K562 (cell line): ENCODE measurements at regions not wholly inside any gene's neighbourhood (a gene's known extent, or its start where the extent isn't known, plus 50 kb on each side); places are given as distances from the start of the nearest gene placed in this dataset.
"Not testable (repeated sequence)": the region's sequence is repeated elsewhere in the genome, so short reads cannot be mapped to it uniquely, and the experiment has no call there.

Source experiments
- ATAC-seq: fragments of 200-7000 bp; cut with Tn5 transposase; 3 replicates; pipeline ENCODE4 v1.9.1; 2020; ENCODE audit warnings: moderate library complexity
- BruUV-seq: library from RNA; stranded (reverse); fragments of 400-500 nt; replicated peaks from 2 replicates; lab custom pipeline; 2021; lab: Mats Ljungman, UMichigan
- CTCF ChIA-PET: fragments of 300-600 bp; formaldehyde crosslinking; extraction: SDS; loops from one replicate; lab custom pipeline; 2021; ENCODE audit warnings: low intra/inter-chr PET ratio; lab: Yijun Ruan, JAX
- POLR2A ChIA-PET: fragments of 300-600, 350-650 bp; sonication (Branson Sonifier 250); formaldehyde crosslinking; extraction: SDS; loops from one replicate; lab custom pipeline; 2021; ENCODE audit warnings: antibody characterized with exemption, inconsistent platforms; lab: Yijun Ruan, JAX
- DNase-seq, 4 experiments: peaks; one replicate each; pipeline versions ENCODE4 v3.0.0 to v3.0.0-alpha.2; 2011 to 2018; ENCODE audit warnings: low spot score in 3 of 4, mixed read lengths in 3 of 4; ENCODE audit errors: extremely low read depth in 1 of 4
- FAIRE-seq: peaks from 2 replicates; lab custom pipeline; 2011; peaks lifted over from hg19 to GRCh38; lab: Jason Lieb, UNC
- H2AFZ ChIP-seq: 2 replicates; pipeline ENCODE4 v1.6.0; 2011; ENCODE audit warnings: low read depth, low read length, control low read depth, inconsistent platforms
- H3K27ac ChIP-seq: fragments of 200-600 bp; 3 replicates; pipeline ENCODE4 v1.8.0; 2011; ENCODE audit warnings: low read depth, mild to moderate bottlenecking, control low read depth, inconsistent platforms, low read length, moderate library complexity, mixed read lengths; ENCODE audit errors: extremely low read depth
- H3K27me3 ChIP-seq, 2 experiments: fragments of 300-600 bp in 1 of 2; 2 replicates in 1 of 2; 3 replicates in 1 of 2; pipeline versions ENCODE4 v1.6.0 to v1.8.0; 2011; ENCODE audit warnings: inconsistent platforms in 2 of 2, low read length in 2 of 2, mild to moderate bottlenecking in 1 of 2, mixed read lengths in 1 of 2, moderate library complexity in 1 of 2; ENCODE audit not compliant: control insufficient read depth in 2 of 2, insufficient read depth in 2 of 2
- H3K36me3 ChIP-seq: fragments of 300-600 bp; 3 replicates; pipeline ENCODE4 v1.8.0; 2011; ENCODE audit warnings: mild to moderate bottlenecking, low read length, inconsistent platforms; ENCODE audit not compliant: control insufficient read depth, insufficient read depth
- H3K4me1 ChIP-seq, 2 experiments: fragments of 200-600 bp in 1 of 2; replicated peaks in 1 of 2; 2 replicates in 1 of 2; 3 replicates in 1 of 2; pipeline versions ENCODE4 v1.5.1 to v1.8.0; 2011; ENCODE audit warnings: inconsistent platforms in 2 of 2, low read length in 2 of 2, mild to moderate bottlenecking in 1 of 2, mixed read lengths in 1 of 2, moderate library complexity in 1 of 2; ENCODE audit not compliant: control insufficient read depth in 2 of 2, insufficient read depth in 2 of 2
- H3K4me2 ChIP-seq: 2 replicates; pipeline ENCODE4 v1.6.1; 2011; ENCODE audit warnings: low read length, control low read depth, inconsistent platforms, mixed read lengths; ENCODE audit not compliant: insufficient read depth
- H3K4me3 ChIP-seq: fragments of 200-600 bp; sonication (generic), shearing (Covaris generic); 2 replicates; pipeline ENCODE4 v1.5.1; 2016; ENCODE audit warnings: control low read depth, inconsistent platforms
- H3K79me2 ChIP-seq: fragments of 200-600 bp; 3 replicates; pipeline ENCODE4 v1.8.0; 2011; ENCODE audit warnings: low read length, inconsistent platforms; ENCODE audit not compliant: control insufficient read depth, insufficient read depth
- H3K9ac ChIP-seq, 2 experiments: 2 replicates each; pipeline versions ENCODE4 v1.6.0 to v1.6.1; 2011; ENCODE audit warnings: low read depth in 2 of 2, low read length in 2 of 2, control low read depth in 1 of 2, inconsistent platforms in 1 of 2, mild to moderate bottlenecking in 1 of 2, mixed read lengths in 1 of 2; ENCODE audit not compliant: insufficient read depth in 1 of 2
- H3K9me1 ChIP-seq: one replicate; pipeline ENCODE4 v1.6.0; 2011; ENCODE audit warnings: inconsistent platforms, mild to moderate bottlenecking, low read length, moderate library complexity; ENCODE audit not compliant: control insufficient read depth, insufficient read depth
- H3K9me3 ChIP-seq: replicated peaks from 2 replicates; pipeline ENCODE4 v1.5.1; 2011; ENCODE audit warnings: low read depth, low read length, inconsistent platforms; ENCODE audit not compliant: control insufficient read depth, insufficient read depth
- H4K20me1 ChIP-seq: replicated peaks from 2 replicates; pipeline ENCODE4 v1.6.1; 2011; ENCODE audit warnings: low read length, inconsistent platforms, mixed read lengths; ENCODE audit not compliant: control insufficient read depth, insufficient read depth
- CBFA2T3 ChIP-seq: fragments of 450-650 bp; IDR thresholded peaks from 2 replicates; pipeline ENCODE4 v1.6.1; 2017
- ESRRB ChIP-seq: fragments of 250-450 bp; sonication (Bioruptor Pico); IDR thresholded peaks from 2 replicates; pipeline ENCODE4 v1.5.0; 2020; ENCODE audit warnings: mild to moderate bottlenecking, moderate library complexity, borderline replicate concordance
- ETV1 ChIP-seq: fragments of 450-650 bp; conservative IDR thresholded peaks from 2 replicates; pipeline ENCODE4 v1.6.1; 2016; ENCODE audit warnings: missing genetic modification characterization, control low read depth, low read depth, missing compliant biosample characterization
- HLTF ChIP-seq: fragments of 450-650 bp; IDR thresholded peaks from 2 replicates; pipeline ENCODE4 v1.6.1; 2016
- NUFIP1 ChIP-seq: fragments of 450-650 bp; IDR thresholded peaks from 2 replicates; pipeline ENCODE4 v1.6.1; 2018; ENCODE audit not compliant: partially characterized antibody
- RAD51 ChIP-seq: fragments of 450-650 bp; IDR thresholded peaks from 2 replicates; pipeline ENCODE4 v1.7.1; 2016; ENCODE audit warnings: low read depth, mild to moderate bottlenecking, borderline replicate concordance
- SAFB2 ChIP-seq: fragments of 200-400 bp; formaldehyde crosslinking; IDR thresholded peaks from 2 replicates; pipeline ENCODE4 v1.6.1; 2018; ENCODE audit warnings: borderline replicate concordance, low read length, low read depth, moderate library complexity; ENCODE audit not compliant: severe bottlenecking
- SREBF2 ChIP-seq: sonication (generic); formaldehyde crosslinking; IDR thresholded peaks from 2 replicates; pipeline ENCODE4 v1.4.0; 2020; ENCODE audit warnings: mild to moderate bottlenecking, missing genetic modification reagents
- TAL1 ChIP-seq: fragments of 450-650 bp; IDR thresholded peaks from 2 replicates; pipeline ENCODE4 v1.6.1; 2016; ENCODE audit warnings: mild to moderate bottlenecking
- TGIF2 ChIP-seq: sonication (generic); formaldehyde crosslinking; IDR thresholded peaks from 2 replicates; pipeline ENCODE4 v1.8.1; 2022; ENCODE audit warnings: mild to moderate bottlenecking, missing genetic modification reagents, moderate library complexity
- TOE1 ChIP-seq, 2 experiments: fragments of 450-650 bp in 1 of 2; sonication (generic) in 1 of 2; formaldehyde crosslinking in 1 of 2; IDR thresholded peaks; 2 replicates each; pipeline versions ENCODE4 v1.7.1 to v1.8.0; 2016 to 2022; ENCODE audit warnings: borderline replicate concordance in 2 of 2, mild to moderate bottlenecking in 2 of 2, antibody characterized with exemption in 1 of 2, inconsistent platforms in 1 of 2, low read depth in 1 of 2, missing genetic modification reagents in 1 of 2, moderate library complexity in 1 of 2
- ZNF134 ChIP-seq: fragments of 250-450 bp; sonication (Bioruptor Pico); conservative IDR thresholded peaks from 2 replicates; pipeline ENCODE4 v1.4.0; 2020
- ZNF408 ChIP-seq: fragments of 250-450 bp; sonication (Bioruptor Pico); IDR thresholded peaks from 2 replicates; pipeline ENCODE4 v1.4.0; 2020; ENCODE audit warnings: low read depth, mild to moderate bottlenecking, moderate library complexity
- WGBS: fragments of 100-300 bp; shearing (Covaris generic); methylation state at CpG from one replicate; pipeline ENCODE4 v1.1.6; 2016; ENCODE audit warnings: low coverage, mixed read lengths; ENCODE audit not compliant: insufficient coverage; ENCODE audit errors: missing lambda C conversion rate; 5-methylcytosine and 5-hydroxymethylcytosine counted together
- in situ Hi-C: fragments of 300-500 bp; cut with MboI; formaldehyde crosslinking; loops from 4 replicates; pipeline ENCODE4 v1.15.0; 2018; ENCODE audit warnings: inconsistent platforms, mixed read lengths
- intact Hi-C: fragments of 100-400 bp; cut with micrococcal nuclease; formaldehyde crosslinking; loops from 2 replicates; pipeline ENCODE4 v1.14.2; 2022
- TF ChIP-seq, protein P1 (sequence below): fragments of 450-650 bp; formaldehyde crosslinking; IDR thresholded peaks from 2 replicates; pipeline ENCODE4 v1.4.0; 2020; ENCODE audit warnings: mild to moderate bottlenecking, mixed read lengths
- TF ChIP-seq, protein P2 (sequence below): fragments of 250-450 bp; sonication (Bioruptor Pico); IDR thresholded peaks from 2 replicates; pipeline ENCODE4 v1.4.0; 2020; ENCODE audit warnings: borderline replicate concordance

DNA sequence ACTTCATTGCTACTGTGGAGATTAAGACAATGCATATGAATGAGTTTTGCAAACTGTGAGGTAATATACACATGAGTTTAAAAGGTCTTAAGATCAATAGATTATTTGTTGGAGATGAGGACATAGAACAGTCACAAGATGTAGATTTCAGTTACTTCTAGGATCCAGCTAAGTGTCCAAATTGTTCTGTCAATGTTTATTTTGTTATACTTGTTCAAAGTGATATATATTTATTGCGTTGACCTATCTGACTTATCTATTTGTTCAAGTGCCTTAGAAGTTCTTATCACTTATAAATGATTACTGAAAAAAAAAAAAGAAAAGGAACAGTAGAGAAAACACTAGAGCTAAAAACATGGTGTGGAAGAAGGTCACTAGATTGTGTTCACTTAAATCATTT, 75.6 kb upstream of the GRIN3A start:
- H3K4me3 ChIP-seq: no peak overlapping the region
- H3K9me1 ChIP-seq: no peaks in the 10 kb centered on the region
- BruUV-seq: no TSS peak
- H3K79me2 ChIP-seq: no peaks in the 10 kb centered on the region
- H3K4me1 ChIP-seq: no peaks in the 10 kb centered on the region
- H4K20me1 ChIP-seq: no peaks in the 10 kb centered on the region
- no peak overlapping the region for H3K27ac ChIP-seq
- ATAC-seq: no peak
- intact Hi-C loops: no loop called here
- no peaks in the 10 kb centered on the region for H3K9me3 ChIP-seq
- no peak overlapping the region for H2AFZ ChIP-seq
- TF ChIP-seq RAD51 (no peak), ETV1 (tag) (no peak), ESRRB (CRISPR knock-in tag) (no peak), NUFIP1 (no peak), SREBF2 (no peak), TOE1 (IDR thresholded peaks at IDR 0.05; ENCODE audit: borderline replicate concordance) (no peak), TOE1 (CRISPR knock-in tag; IDR thresholded peaks at IDR 0.05; ENCODE audit: borderline replicate concordance, low read depth) (no peak), SAFB2 (no peak), ZNF408 (CRISPR knock-in tag) (no peak), HLTF (no peak), TAL1 (no peak), ZNF134 (CRISPR knock-in tag) (no peak), TGIF2 (CRISPR knock-in tag) (no peak), CBFA2T3 (no peak)
- TF ChIP-seq, protein P1, sequence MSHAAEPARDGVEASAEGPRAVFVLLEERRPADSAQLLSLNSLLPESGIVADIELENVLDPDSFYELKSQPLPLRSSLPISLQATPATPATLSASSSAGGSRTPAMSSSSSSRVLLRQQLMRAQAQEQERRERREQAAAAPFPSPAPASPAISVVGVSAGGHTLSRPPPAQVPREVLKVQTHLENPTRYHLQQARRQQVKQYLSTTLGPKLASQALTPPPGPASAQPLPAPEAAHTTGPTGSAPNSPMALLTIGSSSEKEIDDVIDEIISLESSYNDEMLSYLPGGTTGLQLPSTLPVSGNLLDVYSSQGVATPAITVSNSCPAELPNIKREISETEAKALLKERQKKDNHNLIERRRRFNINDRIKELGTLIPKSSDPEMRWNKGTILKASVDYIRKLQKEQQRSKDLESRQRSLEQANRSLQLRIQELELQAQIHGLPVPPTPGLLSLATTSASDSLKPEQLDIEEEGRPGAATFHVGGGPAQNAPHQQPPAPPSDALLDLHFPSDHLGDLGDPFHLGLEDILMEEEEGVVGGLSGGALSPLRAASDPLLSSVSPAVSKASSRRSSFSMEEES (CRISPR knock-in tag): no peak
- TF ChIP-seq, protein P2, sequence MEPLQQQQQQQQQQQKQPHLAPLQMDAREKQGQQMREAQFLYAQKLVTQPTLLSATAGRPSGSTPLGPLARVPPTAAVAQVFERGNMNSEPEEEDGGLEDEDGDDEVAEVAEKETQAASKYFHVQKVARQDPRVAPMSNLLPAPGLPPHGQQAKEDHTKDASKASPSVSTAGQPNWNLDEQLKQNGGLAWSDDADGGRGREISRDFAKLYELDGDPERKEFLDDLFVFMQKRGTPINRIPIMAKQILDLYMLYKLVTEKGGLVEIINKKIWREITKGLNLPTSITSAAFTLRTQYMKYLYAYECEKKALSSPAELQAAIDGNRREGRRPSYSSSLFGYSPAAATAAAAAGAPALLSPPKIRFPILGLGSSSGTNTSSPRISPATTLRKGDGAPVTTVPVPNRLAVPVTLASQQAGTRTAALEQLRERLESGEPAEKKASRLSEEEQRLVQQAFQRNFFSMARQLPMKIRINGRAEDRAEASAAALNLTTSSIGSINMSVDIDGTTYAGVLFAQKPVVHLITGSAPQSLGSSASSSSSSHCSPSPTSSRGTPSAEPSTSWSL (CRISPR knock-in tag): no peak
- no peaks in the 10 kb centered on the region for H3K36me3 ChIP-seq
- ChIA-PET POLR2A (no interaction called here), CTCF (no interaction called here)
- no peak overlapping the region for H3K9ac ChIP-seq
- no peak for DNase-seq
- H3K4me2 ChIP-seq: no peak overlapping the region
- no peaks in the 10 kb centered on the region for H3K27me3 ChIP-seq
- 8% methylated on average over 1 of the region's 1 CpG for WGBS
- no peak for FAIRE-seq
- in situ Hi-C loops: no loop called here

DNA sequence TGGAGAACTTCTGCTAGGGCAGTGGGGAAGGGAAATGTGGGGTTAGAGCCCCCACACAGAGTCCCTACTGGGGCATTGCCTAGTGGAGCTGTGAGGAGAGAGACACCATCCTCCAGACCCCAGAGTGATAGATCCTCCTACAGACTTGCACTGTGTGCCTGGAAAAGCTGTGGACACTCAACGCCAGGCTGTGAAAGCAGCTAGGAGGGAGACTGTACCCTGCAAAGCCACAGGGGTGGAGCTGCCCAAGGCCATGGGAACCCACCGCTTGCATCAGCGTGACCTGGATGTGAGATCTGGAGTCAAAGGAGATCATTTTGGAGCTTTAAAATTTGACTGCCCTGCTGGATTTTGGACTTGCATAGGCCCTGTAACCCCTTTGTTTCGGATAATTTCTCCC, 69.4 kb upstream of the GRIN3A start:
- in situ Hi-C loops, H2AFZ ChIP-seq, FAIRE-seq, H4K20me1 ChIP-seq, intact Hi-C loops, H3K27me3 ChIP-seq, DNase-seq, H3K4me2 ChIP-seq, CTCF ChIA-PET, ATAC-seq, H3K4me1 ChIP-seq, H3K9me3 ChIP-seq, H3K36me3 ChIP-seq, H3K4me3 ChIP-seq, BruUV-seq, H3K9me1 ChIP-seq, H3K9ac ChIP-seq, H3K79me2 ChIP-seq, H3K27ac ChIP-seq: not testable (repeated sequence)
- WGBS: 30% methylated on average over 2 of the region's 4 CpGs
- POLR2A ChIA-PET: interaction anchor here (0.8 kb wide), 1 partner anchor 162 kb away, joined by 3 read pairs; no protein-coding TSS in a partner anchor
